ENCODE measurements at regions not wholly inside any gene's neighbourhood (a gene's known extent, or its start where the extent isn't known, plus 50 kb on each side); places are given as distances from the start of the nearest gene placed in this dataset.

DNA sequence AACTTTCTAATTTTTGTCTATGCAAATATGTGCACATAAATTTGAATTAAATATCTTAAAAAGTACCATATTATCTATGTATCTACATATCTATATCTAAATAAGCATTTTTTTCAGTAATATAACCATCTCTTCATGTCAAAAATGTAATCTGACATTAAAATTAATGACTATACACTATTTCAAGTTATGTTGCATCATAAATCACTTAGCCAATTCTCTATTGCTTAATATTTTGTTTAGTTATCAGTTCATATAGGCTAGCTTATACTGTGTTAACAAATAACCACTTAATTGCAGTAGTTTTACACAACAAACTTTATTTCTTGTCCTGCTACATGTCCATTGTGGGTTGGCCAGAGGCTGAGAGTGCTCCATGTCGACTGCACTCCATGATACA, 360.8 kb downstream of the EPM2A start:
- TF ChIP-seq MYBL2 (CRISPR knock-in tag; IDR thresholded peaks at IDR 0.05) (no peak), NFE2L1 (CRISPR knock-in tag; IDR thresholded peaks at IDR 0.05) (no peak), RELA (CRISPR knock-in tag; IDR thresholded peaks at IDR 0.05; ENCODE audit: borderline replicate concordance) (no peak)
- TF ChIP-seq, protein P1, sequence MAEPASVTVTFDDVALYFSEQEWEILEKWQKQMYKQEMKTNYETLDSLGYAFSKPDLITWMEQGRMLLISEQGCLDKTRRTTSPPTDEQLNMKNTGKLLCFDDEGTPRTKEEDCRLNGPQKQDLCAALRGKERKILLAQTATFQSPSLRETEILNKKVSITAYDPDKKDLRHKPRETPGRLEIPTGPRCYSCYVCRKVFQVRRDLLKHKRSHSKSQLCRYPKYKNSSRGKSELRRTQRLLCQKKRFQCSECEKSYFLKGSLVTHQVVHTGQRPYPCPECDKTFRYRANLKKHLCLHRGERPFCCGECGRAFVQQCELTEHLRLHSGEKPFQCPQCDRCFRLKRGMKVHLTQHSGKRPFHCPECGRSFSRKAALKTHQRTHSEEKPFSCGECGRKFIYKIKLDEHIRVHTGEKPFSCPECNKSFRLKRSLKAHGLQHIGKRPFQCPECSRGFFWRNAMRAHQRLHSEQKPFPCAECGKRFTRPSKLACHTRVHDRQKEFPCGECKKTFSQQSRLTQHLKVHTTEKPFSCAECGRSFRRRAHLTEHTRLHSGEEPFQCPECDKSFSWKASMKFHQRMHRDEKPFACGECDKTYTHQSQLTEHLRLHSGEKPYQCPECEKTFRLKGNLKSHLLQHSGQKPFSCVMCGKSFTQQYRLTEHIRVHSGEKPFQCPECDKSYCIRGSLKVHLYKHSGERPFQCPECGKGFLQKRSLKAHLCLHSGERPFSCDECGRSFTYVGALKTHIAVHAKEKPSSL (CRISPR knock-in tag; conservative IDR thresholded peaks at IDR 0.05): no peak
- Mint-ChIP-seq H3K4me1 (peaks cover 10% of the 10 kb centered on the region; the same call in 1 of the 2 replicates), H3K4me3 (no peak overlapping the region), H3K27ac (no peak overlapping the region), H3K27me3 (ENCODE audit: low read depth) (no peaks in the 10 kb centered on the region), H3K36me3 (peaks cover 8% of the 10 kb centered on the region), H3K9me3 (peaks cover 23% of the 10 kb centered on the region)
- ATAC-seq (no peak), DNase-seq (ENCODE audit: low spot score) (no peak)
- ChIA-PET POLR2A (no interaction called here), CTCF (interaction anchor here (1.3 kb wide), 1 partner anchor 260 kb away, joined by 3 read pairs; no protein-coding TSS in a partner anchor)

DNA sequence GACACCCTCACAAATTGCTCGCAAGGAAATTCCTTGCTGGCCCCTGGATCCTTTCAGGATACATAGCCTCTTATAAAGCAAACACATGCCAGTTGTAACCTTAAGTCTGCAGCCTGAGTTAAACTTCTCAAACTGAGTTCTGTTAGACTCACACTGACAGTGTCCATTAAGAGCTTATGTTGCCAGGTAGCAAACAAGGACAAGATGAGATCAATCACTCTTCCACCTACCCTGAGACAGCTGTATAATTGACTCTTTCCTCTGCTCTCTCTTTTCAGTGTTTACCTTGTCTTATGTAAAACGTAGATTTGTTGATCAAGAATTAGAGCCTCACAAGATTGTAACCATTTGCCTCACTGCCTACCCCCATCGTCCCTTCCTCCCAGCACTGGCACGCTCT, 359.8 kb downstream of the EPM2A start:
- no peak for ATAC-seq
- no peaks in the 10 kb centered on the region for H3K27me3 Mint-ChIP-seq (ENCODE audit: low read depth)
- DNase-seq (ENCODE audit: low spot score): no peak
- ChIA-PET POLR2A (no interaction called here), CTCF (no interaction called here)
- H3K9me3 Mint-ChIP-seq: peaks cover 23% of the 10 kb centered on the region
- no peak overlapping the region for H3K27ac Mint-ChIP-seq
- peaks cover 8% of the 10 kb centered on the region for H3K36me3 Mint-ChIP-seq
- no peak overlapping the region for H3K4me3 Mint-ChIP-seq
- H3K4me1 Mint-ChIP-seq: peaks cover 10% of the 10 kb centered on the region; the same call in 1 of the 2 replicates
- TF ChIP-seq ZNF416 (CRISPR knock-in tag; IDR thresholded peaks at IDR 0.05) (no peak), FOXK1 (CRISPR knock-in tag; IDR thresholded peaks at IDR 0.05) (no peak), OVOL2 (CRISPR knock-in tag; IDR thresholded peaks at IDR 0.05; ENCODE audit: borderline replicate concordance) (no peak), ETV6 (CRISPR knock-in tag; IDR thresholded peaks at IDR 0.05) (no peak), ZNF121 (CRISPR knock-in tag; IDR thresholded peaks at IDR 0.05) (no peak), RORB (CRISPR knock-in tag; IDR thresholded peaks at IDR 0.05) (no peak), FOXP1 (CRISPR knock-in tag; IDR thresholded peaks at IDR 0.05; ENCODE audit: borderline replicate concordance) (no peak), IRF2 (CRISPR knock-in tag; IDR thresholded peaks at IDR 0.05; ENCODE audit: borderline replicate concordance, low read depth) (no peak)
- TF ChIP-seq, protein P2, sequence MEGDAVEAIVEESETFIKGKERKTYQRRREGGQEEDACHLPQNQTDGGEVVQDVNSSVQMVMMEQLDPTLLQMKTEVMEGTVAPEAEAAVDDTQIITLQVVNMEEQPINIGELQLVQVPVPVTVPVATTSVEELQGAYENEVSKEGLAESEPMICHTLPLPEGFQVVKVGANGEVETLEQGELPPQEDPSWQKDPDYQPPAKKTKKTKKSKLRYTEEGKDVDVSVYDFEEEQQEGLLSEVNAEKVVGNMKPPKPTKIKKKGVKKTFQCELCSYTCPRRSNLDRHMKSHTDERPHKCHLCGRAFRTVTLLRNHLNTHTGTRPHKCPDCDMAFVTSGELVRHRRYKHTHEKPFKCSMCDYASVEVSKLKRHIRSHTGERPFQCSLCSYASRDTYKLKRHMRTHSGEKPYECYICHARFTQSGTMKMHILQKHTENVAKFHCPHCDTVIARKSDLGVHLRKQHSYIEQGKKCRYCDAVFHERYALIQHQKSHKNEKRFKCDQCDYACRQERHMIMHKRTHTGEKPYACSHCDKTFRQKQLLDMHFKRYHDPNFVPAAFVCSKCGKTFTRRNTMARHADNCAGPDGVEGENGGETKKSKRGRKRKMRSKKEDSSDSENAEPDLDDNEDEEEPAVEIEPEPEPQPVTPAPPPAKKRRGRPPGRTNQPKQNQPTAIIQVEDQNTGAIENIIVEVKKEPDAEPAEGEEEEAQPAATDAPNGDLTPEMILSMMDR (IDR thresholded peaks at IDR 0.05): no peak
- TF ChIP-seq, protein P3, sequence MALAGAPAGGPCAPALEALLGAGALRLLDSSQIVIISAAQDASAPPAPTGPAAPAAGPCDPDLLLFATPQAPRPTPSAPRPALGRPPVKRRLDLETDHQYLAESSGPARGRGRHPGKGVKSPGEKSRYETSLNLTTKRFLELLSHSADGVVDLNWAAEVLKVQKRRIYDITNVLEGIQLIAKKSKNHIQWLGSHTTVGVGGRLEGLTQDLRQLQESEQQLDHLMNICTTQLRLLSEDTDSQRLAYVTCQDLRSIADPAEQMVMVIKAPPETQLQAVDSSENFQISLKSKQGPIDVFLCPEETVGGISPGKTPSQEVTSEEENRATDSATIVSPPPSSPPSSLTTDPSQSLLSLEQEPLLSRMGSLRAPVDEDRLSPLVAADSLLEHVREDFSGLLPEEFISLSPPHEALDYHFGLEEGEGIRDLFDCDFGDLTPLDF (CRISPR knock-in tag; IDR thresholded peaks at IDR 0.05): no peak
- TF ChIP-seq, protein P4, sequence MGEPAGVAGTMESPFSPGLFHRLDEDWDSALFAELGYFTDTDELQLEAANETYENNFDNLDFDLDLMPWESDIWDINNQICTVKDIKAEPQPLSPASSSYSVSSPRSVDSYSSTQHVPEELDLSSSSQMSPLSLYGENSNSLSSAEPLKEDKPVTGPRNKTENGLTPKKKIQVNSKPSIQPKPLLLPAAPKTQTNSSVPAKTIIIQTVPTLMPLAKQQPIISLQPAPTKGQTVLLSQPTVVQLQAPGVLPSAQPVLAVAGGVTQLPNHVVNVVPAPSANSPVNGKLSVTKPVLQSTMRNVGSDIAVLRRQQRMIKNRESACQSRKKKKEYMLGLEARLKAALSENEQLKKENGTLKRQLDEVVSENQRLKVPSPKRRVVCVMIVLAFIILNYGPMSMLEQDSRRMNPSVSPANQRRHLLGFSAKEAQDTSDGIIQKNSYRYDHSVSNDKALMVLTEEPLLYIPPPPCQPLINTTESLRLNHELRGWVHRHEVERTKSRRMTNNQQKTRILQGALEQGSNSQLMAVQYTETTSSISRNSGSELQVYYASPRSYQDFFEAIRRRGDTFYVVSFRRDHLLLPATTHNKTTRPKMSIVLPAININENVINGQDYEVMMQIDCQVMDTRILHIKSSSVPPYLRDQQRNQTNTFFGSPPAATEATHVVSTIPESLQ (CRISPR knock-in tag; IDR thresholded peaks at IDR 0.05): no peak
- TF ChIP-seq, protein P5, sequence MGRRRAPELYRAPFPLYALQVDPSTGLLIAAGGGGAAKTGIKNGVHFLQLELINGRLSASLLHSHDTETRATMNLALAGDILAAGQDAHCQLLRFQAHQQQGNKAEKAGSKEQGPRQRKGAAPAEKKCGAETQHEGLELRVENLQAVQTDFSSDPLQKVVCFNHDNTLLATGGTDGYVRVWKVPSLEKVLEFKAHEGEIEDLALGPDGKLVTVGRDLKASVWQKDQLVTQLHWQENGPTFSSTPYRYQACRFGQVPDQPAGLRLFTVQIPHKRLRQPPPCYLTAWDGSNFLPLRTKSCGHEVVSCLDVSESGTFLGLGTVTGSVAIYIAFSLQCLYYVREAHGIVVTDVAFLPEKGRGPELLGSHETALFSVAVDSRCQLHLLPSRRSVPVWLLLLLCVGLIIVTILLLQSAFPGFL (CRISPR knock-in tag; IDR thresholded peaks at IDR 0.05; ENCODE audit: borderline replicate concordance): no peak
- TF ChIP-seq, protein P6, sequence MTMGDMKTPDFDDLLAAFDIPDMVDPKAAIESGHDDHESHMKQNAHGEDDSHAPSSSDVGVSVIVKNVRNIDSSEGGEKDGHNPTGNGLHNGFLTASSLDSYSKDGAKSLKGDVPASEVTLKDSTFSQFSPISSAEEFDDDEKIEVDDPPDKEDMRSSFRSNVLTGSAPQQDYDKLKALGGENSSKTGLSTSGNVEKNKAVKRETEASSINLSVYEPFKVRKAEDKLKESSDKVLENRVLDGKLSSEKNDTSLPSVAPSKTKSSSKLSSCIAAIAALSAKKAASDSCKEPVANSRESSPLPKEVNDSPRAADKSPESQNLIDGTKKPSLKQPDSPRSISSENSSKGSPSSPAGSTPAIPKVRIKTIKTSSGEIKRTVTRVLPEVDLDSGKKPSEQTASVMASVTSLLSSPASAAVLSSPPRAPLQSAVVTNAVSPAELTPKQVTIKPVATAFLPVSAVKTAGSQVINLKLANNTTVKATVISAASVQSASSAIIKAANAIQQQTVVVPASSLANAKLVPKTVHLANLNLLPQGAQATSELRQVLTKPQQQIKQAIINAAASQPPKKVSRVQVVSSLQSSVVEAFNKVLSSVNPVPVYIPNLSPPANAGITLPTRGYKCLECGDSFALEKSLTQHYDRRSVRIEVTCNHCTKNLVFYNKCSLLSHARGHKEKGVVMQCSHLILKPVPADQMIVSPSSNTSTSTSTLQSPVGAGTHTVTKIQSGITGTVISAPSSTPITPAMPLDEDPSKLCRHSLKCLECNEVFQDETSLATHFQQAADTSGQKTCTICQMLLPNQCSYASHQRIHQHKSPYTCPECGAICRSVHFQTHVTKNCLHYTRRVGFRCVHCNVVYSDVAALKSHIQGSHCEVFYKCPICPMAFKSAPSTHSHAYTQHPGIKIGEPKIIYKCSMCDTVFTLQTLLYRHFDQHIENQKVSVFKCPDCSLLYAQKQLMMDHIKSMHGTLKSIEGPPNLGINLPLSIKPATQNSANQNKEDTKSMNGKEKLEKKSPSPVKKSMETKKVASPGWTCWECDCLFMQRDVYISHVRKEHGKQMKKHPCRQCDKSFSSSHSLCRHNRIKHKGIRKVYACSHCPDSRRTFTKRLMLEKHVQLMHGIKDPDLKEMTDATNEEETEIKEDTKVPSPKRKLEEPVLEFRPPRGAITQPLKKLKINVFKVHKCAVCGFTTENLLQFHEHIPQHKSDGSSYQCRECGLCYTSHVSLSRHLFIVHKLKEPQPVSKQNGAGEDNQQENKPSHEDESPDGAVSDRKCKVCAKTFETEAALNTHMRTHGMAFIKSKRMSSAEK (CRISPR knock-in tag; IDR thresholded peaks at IDR 0.05; ENCODE audit: borderline replicate concordance): no peak
- TF ChIP-seq, protein P7, sequence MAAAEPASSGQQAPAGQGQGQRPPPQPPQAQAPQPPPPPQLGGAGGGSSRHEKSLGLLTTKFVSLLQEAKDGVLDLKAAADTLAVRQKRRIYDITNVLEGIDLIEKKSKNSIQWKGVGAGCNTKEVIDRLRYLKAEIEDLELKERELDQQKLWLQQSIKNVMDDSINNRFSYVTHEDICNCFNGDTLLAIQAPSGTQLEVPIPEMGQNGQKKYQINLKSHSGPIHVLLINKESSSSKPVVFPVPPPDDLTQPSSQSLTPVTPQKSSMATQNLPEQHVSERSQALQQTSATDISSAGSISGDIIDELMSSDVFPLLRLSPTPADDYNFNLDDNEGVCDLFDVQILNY (CRISPR knock-in tag; IDR thresholded peaks at IDR 0.05): no peak
- TF ChIP-seq, protein P8, sequence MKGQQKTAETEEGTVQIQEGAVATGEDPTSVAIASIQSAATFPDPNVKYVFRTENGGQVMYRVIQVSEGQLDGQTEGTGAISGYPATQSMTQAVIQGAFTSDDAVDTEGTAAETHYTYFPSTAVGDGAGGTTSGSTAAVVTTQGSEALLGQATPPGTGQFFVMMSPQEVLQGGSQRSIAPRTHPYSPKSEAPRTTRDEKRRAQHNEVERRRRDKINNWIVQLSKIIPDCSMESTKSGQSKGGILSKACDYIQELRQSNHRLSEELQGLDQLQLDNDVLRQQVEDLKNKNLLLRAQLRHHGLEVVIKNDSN (CRISPR knock-in tag; IDR thresholded peaks at IDR 0.05): no peak
- TF ChIP-seq, protein P9, sequence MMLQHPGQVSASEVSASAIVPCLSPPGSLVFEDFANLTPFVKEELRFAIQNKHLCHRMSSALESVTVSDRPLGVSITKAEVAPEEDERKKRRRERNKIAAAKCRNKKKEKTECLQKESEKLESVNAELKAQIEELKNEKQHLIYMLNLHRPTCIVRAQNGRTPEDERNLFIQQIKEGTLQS (CRISPR knock-in tag; conservative IDR thresholded peaks at IDR 0.05): no peak

Measured in WTC11 (cell line).